AG09319 (cell line): ENCODE measurements at regions not wholly inside any gene's neighbourhood (a gene's known extent, or its start where the extent isn't known, plus 50 kb on each side); places are given as distances from the start of the nearest gene placed in this dataset.

Experiments used
- DNase-seq: peaks from one replicate; pipeline ENCODE4 v3.0.0-alpha.2; 2010; ENCODE audit warnings: low read depth; ENCODE audit errors: extremely low read depth
- TF ChIP-seq, protein P1 (sequence below): IDR thresholded peaks from 2 replicates; pipeline ENCODE4 v1.5.1; 2011; ENCODE audit warnings: low read depth, mild to moderate bottlenecking, inconsistent platforms, low read length, moderate library complexity

GRCh38 chr3:13179181-13179580 is 106.0 kb upstream of the IQSEC1 start:
- no peak for DNase-seq
- TF ChIP-seq, protein P1, sequence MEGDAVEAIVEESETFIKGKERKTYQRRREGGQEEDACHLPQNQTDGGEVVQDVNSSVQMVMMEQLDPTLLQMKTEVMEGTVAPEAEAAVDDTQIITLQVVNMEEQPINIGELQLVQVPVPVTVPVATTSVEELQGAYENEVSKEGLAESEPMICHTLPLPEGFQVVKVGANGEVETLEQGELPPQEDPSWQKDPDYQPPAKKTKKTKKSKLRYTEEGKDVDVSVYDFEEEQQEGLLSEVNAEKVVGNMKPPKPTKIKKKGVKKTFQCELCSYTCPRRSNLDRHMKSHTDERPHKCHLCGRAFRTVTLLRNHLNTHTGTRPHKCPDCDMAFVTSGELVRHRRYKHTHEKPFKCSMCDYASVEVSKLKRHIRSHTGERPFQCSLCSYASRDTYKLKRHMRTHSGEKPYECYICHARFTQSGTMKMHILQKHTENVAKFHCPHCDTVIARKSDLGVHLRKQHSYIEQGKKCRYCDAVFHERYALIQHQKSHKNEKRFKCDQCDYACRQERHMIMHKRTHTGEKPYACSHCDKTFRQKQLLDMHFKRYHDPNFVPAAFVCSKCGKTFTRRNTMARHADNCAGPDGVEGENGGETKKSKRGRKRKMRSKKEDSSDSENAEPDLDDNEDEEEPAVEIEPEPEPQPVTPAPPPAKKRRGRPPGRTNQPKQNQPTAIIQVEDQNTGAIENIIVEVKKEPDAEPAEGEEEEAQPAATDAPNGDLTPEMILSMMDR = no peak

DNA sequence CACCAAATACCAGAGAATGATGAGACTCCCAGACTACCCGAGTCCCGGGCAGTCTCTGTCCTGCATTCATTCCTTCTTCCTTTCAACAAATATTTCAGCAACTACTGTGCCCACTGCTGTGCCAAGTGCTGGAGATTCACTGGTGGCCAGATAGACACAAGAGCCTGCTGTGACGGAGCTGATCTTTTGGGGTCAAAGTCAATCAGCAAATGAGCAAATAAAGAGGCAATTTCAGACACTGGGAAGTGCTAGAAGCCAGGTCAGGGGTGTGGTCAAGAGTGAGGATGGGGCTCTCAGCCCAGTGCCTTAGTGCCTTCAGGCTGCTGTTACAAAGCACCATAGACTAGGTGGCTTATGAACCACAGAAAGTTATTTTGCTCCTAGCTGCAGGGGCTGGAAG is 104.9 kb upstream of the IQSEC1 start:
- TF ChIP-seq, protein P1 = no peak
- no peak for DNase-seq

- TF ChIP-seq, protein P1 = no peak
- DNase-seq = no peak
Observed at GRCh38 chr3:13177641-13178040, 104.4 kb upstream of the IQSEC1 start.

DNA sequence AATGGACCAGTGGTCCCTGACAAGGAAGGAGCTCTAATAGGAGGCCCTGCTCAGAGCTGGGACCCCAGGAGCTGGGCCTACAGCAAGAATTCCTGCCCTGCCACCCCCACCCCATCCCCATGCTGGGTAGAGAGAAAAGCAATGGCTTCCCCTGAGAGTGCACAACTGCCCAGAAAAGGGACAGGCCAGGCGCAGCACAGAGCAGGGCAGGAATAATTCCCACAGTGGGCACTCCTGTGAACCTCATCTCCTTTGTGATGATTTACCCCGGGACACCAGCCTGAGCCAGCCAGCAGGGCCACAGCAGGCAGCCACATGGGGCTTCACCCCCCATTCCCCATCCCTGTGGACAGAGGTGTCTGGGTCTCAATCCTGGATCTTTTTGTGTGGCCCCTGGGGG is 104.0 kb upstream of the IQSEC1 start:
- no peak for DNase-seq
- TF ChIP-seq, protein P1 = no peak

DNA sequence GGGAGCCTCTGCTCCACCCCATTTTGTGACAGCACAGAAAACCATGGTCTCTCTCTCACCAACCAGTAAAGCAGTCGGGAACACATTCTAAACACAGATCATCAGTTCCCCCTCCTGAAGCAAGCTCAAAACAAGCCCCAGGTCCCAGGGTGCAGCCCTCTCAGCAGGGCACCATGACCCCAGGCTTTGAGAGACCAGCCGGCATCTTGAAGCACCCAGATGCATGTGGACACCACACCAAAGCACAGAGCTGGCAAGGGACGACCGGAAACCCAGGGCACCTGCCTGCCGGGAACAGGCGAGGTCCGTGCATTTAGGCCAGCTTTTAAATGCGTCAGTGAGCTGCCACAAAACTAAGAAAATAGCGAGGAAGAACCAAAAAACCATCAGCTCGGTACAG is 103.2 kb upstream of the IQSEC1 start:
- no peak for DNase-seq
- TF ChIP-seq, protein P1 = no peak

DNA sequence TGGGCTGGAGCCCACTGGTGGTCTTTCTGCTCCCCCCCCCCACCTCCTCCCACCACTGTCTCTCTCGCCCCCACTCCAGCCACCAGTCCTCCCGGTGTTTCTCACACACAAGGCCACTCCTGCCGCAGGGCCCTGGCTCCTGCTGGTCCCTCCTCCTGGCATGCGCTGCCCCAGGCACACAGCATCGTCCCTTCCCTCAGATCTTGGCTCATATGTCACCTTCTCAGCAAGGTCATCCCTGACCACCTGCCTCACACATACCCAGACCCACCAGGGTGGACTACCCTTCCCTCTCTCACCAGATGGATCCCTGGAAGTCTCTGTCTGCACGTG is 101.5 kb upstream of the IQSEC1 start:
- TF ChIP-seq, protein P1 = no peak

GRCh38 chr3:13174011-13174802 is 101.0 kb upstream of the IQSEC1 start:
- DNase-seq = no peak
- TF ChIP-seq, protein P1 = no peak

More for the DNA sequence above, 101.5 kb upstream of the IQSEC1 start:
- no peak for DNase-seq
